ENCODE measurements at regions not wholly inside any gene's neighbourhood (a gene's known extent, or its start where the extent isn't known, plus 50 kb on each side); places are given as distances from the start of the nearest gene placed in this dataset.

DNA sequence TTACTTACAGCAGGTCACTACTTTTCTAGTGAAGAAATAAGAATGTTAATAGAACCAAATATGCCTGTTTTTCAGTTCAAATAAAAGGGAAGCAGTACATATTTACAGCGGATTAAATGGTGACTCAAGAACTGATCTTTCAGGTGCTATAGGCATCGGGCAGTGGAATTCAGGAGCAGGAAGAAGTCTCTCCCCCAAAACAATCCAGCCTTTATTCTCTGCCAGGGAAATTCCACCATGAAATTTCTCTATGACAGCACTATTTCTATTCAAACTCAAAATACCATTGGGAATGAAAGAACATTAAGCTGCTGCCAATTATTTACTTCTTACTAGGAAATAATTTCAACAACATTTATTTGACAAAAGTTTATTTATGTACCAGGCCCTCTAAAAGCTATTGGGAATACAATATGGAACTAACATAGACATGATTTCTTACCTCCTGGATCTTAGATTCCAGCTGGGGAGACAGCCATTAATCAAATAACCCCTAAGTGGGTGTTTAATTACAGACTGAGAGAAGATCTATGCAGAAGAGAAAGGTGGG lies 60.3 kb upstream of the KRR1 start (continued):
- TF ChIP-seq HNF4A (conservative IDR thresholded peaks at IDR 0.05) (no peak), HNF4G (IDR thresholded peaks at IDR 0.05) (no peak), TAF1 (conservative IDR thresholded peaks at IDR 0.05) (no peak), FOXA2 (IDR thresholded peaks at IDR 0.05) (no peak), SP1 (IDR thresholded peaks at IDR 0.05) (no peak), NR2F2 (IDR thresholded peaks at IDR 0.05) (no peak)
- TF ChIP-seq, protein P1, sequence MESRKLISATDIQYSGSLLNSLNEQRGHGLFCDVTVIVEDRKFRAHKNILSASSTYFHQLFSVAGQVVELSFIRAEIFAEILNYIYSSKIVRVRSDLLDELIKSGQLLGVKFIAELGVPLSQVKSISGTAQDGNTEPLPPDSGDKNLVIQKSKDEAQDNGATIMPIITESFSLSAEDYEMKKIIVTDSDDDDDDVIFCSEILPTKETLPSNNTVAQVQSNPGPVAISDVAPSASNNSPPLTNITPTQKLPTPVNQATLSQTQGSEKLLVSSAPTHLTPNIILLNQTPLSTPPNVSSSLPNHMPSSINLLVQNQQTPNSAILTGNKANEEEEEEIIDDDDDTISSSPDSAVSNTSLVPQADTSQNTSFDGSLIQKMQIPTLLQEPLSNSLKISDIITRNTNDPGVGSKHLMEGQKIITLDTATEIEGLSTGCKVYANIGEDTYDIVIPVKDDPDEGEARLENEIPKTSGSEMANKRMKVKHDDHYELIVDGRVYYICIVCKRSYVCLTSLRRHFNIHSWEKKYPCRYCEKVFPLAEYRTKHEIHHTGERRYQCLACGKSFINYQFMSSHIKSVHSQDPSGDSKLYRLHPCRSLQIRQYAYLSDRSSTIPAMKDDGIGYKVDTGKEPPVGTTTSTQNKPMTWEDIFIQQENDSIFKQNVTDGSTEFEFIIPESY (IDR thresholded peaks at IDR 0.05): no peak

DNA sequence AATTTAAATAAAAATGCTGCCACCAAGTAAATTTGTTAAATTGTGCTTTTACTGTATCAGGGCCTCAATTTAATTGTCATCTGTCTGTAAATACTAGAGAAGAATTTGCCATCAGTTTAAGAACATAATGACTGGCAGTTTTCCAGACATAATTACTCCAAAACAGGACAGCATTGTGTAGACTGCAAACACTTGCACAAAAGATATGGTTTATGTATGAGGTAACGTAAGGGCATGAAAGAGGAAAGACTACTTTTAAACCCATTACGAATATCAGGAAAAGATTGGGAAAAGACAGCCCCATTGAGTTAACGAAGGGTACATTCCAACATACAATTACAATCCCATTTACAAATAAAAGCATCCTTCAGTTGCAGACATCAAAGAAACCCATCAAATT lies 59.8 kb upstream of the KRR1 start:
- Histone ChIP-seq H3K4me1 (ENCODE audit: control insufficient read depth in 4 of 4, insufficient read depth in 4 of 4, low read length in 3 of 4) (no peaks in the 10 kb centered on the region), H3K9me3 (ENCODE audit: control insufficient read depth in 4 of 4, low read length in 3 of 4) (no peaks in the 10 kb centered on the region), H3K27ac (ENCODE audit: low read depth in 1 of 2, low read length in 2 of 2) (no peak overlapping the region), H3K9ac (ENCODE audit: low read depth in 1 of 2, low read length in 2 of 2) (no peak overlapping the region), H3K4me3 (ENCODE audit: low read depth in 1 of 3, low read length in 3 of 3) (no peak overlapping the region), H3K36me3 (ENCODE audit: control insufficient read depth in 4 of 4, insufficient read depth in 3 of 4, low read depth in 1 of 4, low read length in 3 of 4) (no peaks in the 10 kb centered on the region), H3K27me3 (ENCODE audit: control insufficient read depth in 4 of 4, insufficient read depth in 4 of 4, low read length in 3 of 4) (no peaks in the 10 kb centered on the region)
- 74% methylated on average over 3 of the region's 3 CpGs for WGBS
- TF ChIP-seq FOXA1 (IDR thresholded peaks at IDR 0.05) (no peak), NR2F2 (IDR thresholded peaks at IDR 0.05) (no peak), RXRA (IDR thresholded peaks at IDR 0.05) (no peak), GABPA (IDR thresholded peaks at IDR 0.05 in 1 of 2, conservative IDR thresholded peaks at IDR 0.05 in 1 of 2) (no peak), JUND (IDR thresholded peaks at IDR 0.05) (no peak), TAF1 (conservative IDR thresholded peaks at IDR 0.05) (no peak), YY1 (IDR thresholded peaks at IDR 0.05) (no peak), HNF4G (IDR thresholded peaks at IDR 0.05) (no peak), SP1 (IDR thresholded peaks at IDR 0.05) (no peak), HNF4A (conservative IDR thresholded peaks at IDR 0.05) (no peak), EGR1 (IDR thresholded peaks at IDR 0.05; ENCODE audit: low read depth in 2 of 2) (no peak), FOXA2 (IDR thresholded peaks at IDR 0.05) (no peak), RAD21 (IDR thresholded peaks at IDR 0.05) (no peak)
- TF ChIP-seq, protein P2, sequence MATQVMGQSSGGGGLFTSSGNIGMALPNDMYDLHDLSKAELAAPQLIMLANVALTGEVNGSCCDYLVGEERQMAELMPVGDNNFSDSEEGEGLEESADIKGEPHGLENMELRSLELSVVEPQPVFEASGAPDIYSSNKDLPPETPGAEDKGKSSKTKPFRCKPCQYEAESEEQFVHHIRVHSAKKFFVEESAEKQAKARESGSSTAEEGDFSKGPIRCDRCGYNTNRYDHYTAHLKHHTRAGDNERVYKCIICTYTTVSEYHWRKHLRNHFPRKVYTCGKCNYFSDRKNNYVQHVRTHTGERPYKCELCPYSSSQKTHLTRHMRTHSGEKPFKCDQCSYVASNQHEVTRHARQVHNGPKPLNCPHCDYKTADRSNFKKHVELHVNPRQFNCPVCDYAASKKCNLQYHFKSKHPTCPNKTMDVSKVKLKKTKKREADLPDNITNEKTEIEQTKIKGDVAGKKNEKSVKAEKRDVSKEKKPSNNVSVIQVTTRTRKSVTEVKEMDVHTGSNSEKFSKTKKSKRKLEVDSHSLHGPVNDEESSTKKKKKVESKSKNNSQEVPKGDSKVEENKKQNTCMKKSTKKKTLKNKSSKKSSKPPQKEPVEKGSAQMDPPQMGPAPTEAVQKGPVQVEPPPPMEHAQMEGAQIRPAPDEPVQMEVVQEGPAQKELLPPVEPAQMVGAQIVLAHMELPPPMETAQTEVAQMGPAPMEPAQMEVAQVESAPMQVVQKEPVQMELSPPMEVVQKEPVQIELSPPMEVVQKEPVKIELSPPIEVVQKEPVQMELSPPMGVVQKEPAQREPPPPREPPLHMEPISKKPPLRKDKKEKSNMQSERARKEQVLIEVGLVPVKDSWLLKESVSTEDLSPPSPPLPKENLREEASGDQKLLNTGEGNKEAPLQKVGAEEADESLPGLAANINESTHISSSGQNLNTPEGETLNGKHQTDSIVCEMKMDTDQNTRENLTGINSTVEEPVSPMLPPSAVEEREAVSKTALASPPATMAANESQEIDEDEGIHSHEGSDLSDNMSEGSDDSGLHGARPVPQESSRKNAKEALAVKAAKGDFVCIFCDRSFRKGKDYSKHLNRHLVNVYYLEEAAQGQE (IDR thresholded peaks at IDR 0.05): no peak
- TF ChIP-seq, protein P3, sequence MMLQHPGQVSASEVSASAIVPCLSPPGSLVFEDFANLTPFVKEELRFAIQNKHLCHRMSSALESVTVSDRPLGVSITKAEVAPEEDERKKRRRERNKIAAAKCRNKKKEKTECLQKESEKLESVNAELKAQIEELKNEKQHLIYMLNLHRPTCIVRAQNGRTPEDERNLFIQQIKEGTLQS (IDR thresholded peaks at IDR 0.05): no peak
- TF ChIP-seq, protein P4, sequence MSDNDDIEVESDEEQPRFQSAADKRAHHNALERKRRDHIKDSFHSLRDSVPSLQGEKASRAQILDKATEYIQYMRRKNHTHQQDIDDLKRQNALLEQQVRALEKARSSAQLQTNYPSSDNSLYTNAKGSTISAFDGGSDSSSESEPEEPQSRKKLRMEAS (IDR thresholded peaks at IDR 0.05): no peak
- TF ChIP-seq, protein P1 (IDR thresholded peaks at IDR 0.05): no peak
- TF ChIP-seq, protein P5, sequence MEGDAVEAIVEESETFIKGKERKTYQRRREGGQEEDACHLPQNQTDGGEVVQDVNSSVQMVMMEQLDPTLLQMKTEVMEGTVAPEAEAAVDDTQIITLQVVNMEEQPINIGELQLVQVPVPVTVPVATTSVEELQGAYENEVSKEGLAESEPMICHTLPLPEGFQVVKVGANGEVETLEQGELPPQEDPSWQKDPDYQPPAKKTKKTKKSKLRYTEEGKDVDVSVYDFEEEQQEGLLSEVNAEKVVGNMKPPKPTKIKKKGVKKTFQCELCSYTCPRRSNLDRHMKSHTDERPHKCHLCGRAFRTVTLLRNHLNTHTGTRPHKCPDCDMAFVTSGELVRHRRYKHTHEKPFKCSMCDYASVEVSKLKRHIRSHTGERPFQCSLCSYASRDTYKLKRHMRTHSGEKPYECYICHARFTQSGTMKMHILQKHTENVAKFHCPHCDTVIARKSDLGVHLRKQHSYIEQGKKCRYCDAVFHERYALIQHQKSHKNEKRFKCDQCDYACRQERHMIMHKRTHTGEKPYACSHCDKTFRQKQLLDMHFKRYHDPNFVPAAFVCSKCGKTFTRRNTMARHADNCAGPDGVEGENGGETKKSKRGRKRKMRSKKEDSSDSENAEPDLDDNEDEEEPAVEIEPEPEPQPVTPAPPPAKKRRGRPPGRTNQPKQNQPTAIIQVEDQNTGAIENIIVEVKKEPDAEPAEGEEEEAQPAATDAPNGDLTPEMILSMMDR (IDR thresholded peaks at IDR 0.05; ENCODE audit: low read depth, low read length, missing input control): no peak
- no peak for DNase-seq (ENCODE audit: low spot score)

Measured in liver (tissue), 8 donors.